GM10266 (cell line): ENCODE measurements at regions not wholly inside any gene's neighbourhood (a gene's known extent, or its start where the extent isn't known, plus 50 kb on each side); places are given as distances from the start of the nearest gene placed in this dataset.
"Not testable (repeated sequence)": the region's sequence is repeated elsewhere in the genome, so short reads cannot be mapped to it uniquely, and the experiment has no call there.

Experiments
- DNase-seq: peaks from one replicate; pipeline ENCODE4 v3.0.0; 2012; ENCODE audit errors: extremely low spot score
- TF ChIP-seq, protein P1 (sequence below): IDR thresholded peaks from 2 replicates; pipeline ENCODE4 v1.5.1; 2012; ENCODE audit warnings: mild to moderate bottlenecking, low read depth; ENCODE audit not compliant: control insufficient read depth, insufficient read depth; ENCODE audit errors: missing control alignments

DNA sequence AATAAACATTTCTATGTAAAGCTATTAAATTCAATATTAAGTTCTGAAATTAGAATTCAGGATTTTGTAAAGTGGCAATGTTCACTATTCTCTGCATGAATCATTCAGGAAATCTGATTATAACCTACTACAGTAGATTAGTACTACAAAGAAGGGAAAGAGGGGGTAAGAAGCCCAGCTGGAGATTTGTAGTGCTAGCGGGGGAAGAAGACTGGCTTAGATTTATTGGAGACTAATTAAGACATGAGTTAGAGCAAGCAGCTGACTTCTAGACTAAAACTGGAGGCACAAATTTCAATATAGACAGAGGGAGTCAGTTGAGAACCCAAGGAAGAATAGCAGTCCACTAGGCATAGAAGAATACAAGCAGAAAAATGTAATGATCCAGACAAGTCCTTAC is 55.8 kb upstream of the SETMAR start:
- TF ChIP-seq, protein P1, sequence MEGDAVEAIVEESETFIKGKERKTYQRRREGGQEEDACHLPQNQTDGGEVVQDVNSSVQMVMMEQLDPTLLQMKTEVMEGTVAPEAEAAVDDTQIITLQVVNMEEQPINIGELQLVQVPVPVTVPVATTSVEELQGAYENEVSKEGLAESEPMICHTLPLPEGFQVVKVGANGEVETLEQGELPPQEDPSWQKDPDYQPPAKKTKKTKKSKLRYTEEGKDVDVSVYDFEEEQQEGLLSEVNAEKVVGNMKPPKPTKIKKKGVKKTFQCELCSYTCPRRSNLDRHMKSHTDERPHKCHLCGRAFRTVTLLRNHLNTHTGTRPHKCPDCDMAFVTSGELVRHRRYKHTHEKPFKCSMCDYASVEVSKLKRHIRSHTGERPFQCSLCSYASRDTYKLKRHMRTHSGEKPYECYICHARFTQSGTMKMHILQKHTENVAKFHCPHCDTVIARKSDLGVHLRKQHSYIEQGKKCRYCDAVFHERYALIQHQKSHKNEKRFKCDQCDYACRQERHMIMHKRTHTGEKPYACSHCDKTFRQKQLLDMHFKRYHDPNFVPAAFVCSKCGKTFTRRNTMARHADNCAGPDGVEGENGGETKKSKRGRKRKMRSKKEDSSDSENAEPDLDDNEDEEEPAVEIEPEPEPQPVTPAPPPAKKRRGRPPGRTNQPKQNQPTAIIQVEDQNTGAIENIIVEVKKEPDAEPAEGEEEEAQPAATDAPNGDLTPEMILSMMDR: no peak

DNA sequence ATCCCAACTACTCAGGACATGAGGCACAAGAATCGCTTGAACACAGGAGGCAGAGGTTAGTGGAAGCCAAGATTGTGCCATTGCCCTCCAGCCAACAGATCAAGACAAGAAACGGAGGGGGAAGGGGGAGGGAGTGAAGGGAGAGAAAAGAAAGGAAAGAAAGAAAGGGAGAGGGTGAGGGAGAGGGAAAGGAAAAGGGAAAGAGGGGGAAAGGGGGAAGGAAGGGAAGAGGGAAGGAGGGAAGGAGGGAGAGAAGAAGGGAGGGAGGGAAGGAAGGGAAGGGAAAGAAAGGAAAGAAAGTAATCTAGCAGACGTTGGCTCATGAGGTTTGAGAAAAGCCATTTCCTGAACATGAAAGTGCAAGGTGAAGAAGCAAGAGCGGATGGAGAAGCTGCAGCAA is 53.1 kb upstream of the SETMAR start:
- TF ChIP-seq, protein P1: no peak
- DNase-seq: no peak

More for the DNA sequence above, 55.8 kb upstream of the SETMAR start:
- DNase-seq: no peak

DNA sequence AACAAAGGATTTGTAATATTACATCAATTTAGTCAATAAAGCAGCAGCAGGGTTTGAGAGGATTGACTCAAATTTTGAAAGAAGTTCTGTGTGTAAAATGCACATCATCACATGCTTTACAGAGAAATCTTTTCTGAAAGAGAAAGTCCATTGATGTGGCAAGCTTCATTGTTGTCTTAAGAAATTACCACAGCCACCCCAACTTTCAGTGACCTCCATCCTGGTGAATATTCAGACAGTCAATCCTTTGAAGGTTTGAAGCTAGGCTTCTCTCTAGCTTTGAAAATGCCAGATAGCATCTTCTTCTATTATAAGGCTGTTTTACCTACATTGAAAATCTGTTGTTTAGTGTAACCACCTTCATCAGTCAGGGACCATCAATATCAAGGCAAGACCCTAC is 51.8 kb upstream of the SETMAR start:
- TF ChIP-seq, protein P1: no peak
- no peak for DNase-seq

DNA sequence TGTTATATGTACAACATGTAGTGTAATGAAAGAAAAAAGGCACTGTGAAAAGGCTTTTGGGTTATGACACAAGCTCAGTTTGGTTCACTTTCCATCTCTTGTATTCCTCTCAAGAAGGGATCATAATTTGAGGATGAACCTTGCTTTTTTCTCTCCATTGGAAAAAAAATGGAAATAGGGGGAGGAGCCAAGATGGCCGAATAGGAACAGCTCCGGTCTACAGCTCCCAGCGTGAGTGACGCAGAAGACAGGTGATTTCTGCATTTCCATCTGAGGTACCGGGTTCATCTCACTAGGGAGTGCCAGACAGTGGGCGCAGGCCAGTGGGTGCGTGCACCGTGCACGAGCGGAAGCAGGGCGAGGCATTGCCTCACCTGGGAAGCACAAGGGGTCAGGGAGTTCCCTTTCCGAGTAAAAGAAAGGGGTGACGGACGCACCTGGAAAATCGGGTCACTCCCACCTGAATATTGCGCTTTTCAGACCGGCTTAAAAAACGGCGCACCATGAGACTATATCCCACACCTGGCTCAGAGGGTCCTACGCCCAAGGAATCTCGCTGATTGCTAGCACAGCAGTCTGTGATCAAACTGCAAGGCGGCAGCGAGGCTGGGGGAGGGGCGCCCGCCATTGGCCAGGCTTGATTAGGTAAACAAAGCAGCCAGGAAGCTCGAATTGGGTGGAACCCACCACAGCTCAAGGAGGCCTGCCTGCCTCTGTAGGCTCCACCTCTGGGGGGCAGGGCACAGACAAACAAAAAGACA is 49.9 kb upstream of the SETMAR start:
- not testable (repeated sequence) for DNase-seq
